Gastroesophageal sphincter (tissue), 4 donors: ENCODE measurements at regions not wholly inside any gene's neighbourhood (a gene's known extent, or its start where the extent isn't known, plus 50 kb on each side); places are given as distances from the start of the nearest gene placed in this dataset.

ENCODE experiments used
- ATAC-seq: fragments of 150-250 bp; one replicate; pipeline ENCODE4 v1.9.1; 2016; ENCODE audit warnings: mild to moderate bottlenecking, moderate library complexity
- H3K27ac ChIP-seq, 4 donors: fragments of 200-600 bp; sonication (generic) in 3 of 4; 1 replicate in 3 of 4; 2 replicates in 1 of 4; pipeline ENCODE4 v1.5.1; 2016 to 2019
- H3K27me3 ChIP-seq: fragments of 200-600 bp; sonication (generic); one replicate; pipeline ENCODE4 v1.5.1; 2019
- H3K36me3 ChIP-seq, 2 donors: fragments of 200-600 bp; sonication (generic); one replicate each; pipeline ENCODE4 v1.5.1; 2019; ENCODE audit warnings: control low read depth in 1 of 2
- H3K4me1 ChIP-seq, 3 donors: fragments of 200-600 bp; sonication (generic); 1 replicate in 2 of 3; 2 replicates in 1 of 3; pipeline ENCODE4 v1.5.1; 2016 to 2019; ENCODE audit warnings: control low read depth in 2 of 3
- H3K4me3 ChIP-seq, 2 donors: fragments of 200-600 bp; sonication (generic); one replicate each; pipeline ENCODE4 v1.5.1; 2019; ENCODE audit warnings: mild to moderate bottlenecking in 1 of 2, moderate library complexity in 1 of 2
- H3K9me3 ChIP-seq, 3 donors: fragments of 200-600 bp; sonication (generic); one replicate each; pipeline ENCODE4 v1.5.1; 2017 to 2019; ENCODE audit warnings: control low read depth in 2 of 3
- EP300 ChIP-seq: sonication (generic); formaldehyde crosslinking; IDR thresholded peaks from one replicate; pipeline ENCODE4 v1.6.1; 2017; ENCODE audit warnings: antibody characterized with exemption, mild to moderate bottlenecking
- POLR2A ChIP-seq, 2 donors: fragments of 450-650 bp; IDR thresholded peaks; one replicate each; pipeline ENCODE4 v1.6.1; 2017; ENCODE audit warnings: antibody characterized with exemption in 2 of 2, mild to moderate bottlenecking in 2 of 2, moderate library complexity in 1 of 2
- POLR2AphosphoS5 ChIP-seq: sonication (generic); formaldehyde crosslinking; IDR thresholded peaks from one replicate; pipeline ENCODE4 v1.6.1; 2017; ENCODE audit warnings: antibody characterized with exemption
- WGBS, 2 donors: methylation state at CpG; one replicate each; pipeline ENCODE4 v1.1.5; 2018; ENCODE audit warnings: low coverage in 1 of 2; 5-methylcytosine and 5-hydroxymethylcytosine counted together
- TF ChIP-seq, protein P1 (sequence below), 4 experiments: fragments of 200-600 bp in 2 of 4; fragments of 450-650 bp in 2 of 4; sonication (generic) in 1 of 4; IDR thresholded peaks; one replicate each; pipeline ENCODE4 v1.5.1; 2017 to 2019; ENCODE audit warnings: antibody characterized with exemption in 4 of 4, mild to moderate bottlenecking in 2 of 4, moderate library complexity in 2 of 4

- no peaks in the 10 kb centered on the region for H3K9me3 ChIP-seq
- ATAC-seq: peak; percentile 15
- H3K4me1 ChIP-seq: peaks cover 0 to under 1% (median 0%) of the 10 kb centered on the region in 3 donors
- no peak overlapping the region for H3K4me3 ChIP-seq
- no peaks in the 10 kb centered on the region for H3K36me3 ChIP-seq
- H3K27ac ChIP-seq: no peak overlapping the region
- no peaks in the 10 kb centered on the region for H3K27me3 ChIP-seq
- no peak for TF ChIP-seq POLR2AphosphoS5
- TF ChIP-seq, protein P1, sequence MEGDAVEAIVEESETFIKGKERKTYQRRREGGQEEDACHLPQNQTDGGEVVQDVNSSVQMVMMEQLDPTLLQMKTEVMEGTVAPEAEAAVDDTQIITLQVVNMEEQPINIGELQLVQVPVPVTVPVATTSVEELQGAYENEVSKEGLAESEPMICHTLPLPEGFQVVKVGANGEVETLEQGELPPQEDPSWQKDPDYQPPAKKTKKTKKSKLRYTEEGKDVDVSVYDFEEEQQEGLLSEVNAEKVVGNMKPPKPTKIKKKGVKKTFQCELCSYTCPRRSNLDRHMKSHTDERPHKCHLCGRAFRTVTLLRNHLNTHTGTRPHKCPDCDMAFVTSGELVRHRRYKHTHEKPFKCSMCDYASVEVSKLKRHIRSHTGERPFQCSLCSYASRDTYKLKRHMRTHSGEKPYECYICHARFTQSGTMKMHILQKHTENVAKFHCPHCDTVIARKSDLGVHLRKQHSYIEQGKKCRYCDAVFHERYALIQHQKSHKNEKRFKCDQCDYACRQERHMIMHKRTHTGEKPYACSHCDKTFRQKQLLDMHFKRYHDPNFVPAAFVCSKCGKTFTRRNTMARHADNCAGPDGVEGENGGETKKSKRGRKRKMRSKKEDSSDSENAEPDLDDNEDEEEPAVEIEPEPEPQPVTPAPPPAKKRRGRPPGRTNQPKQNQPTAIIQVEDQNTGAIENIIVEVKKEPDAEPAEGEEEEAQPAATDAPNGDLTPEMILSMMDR (IDR thresholded peaks at IDR 0.05): no peak
- no peak for TF ChIP-seq EP300
- TF ChIP-seq POLR2A (IDR thresholded peaks at IDR 0.05): no peak
- 90% methylated on average over 2 of the region's 9 CpGs; no CpG with 5 or more reads in 1 of the 2 donors for WGBS, 2 donors
These were observed 74.1 kb downstream of the EFNB1 start for GRCh38 chrX:68902706-68903504.

DNA sequence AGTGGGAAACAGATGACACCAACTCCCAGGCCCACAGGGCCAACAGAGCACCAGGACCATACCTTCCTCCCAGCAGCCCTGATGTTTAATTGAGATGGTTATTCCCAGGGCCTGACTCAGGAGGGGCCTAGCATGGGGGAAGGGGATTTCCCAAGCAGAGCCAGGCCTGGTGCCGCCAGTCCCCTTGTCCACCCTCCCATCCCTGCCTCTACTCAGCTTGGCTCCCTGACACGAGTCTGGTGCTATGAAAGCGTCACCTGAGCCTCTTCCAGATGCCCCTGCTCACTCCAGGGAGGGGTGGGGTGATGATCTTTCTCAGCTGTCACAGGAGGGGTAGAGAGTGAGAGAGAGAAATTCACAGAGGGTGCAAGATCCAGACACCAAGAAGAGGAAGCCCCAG, 72.7 kb downstream of the EFNB1 start:
- Histone ChIP-seq H3K9me3 (no peaks in the 10 kb centered on the region), H3K27ac (no peak overlapping the region), H3K27me3 (no peaks in the 10 kb centered on the region), H3K4me1 (peaks cover 0 to 14% (median 0%) of the 10 kb centered on the region in 3 donors), H3K36me3 (no peaks in the 10 kb centered on the region), H3K4me3 (no peak overlapping the region)
- WGBS, 2 donors: no CpG with 5 or more reads among the region's 3 CpGs
- TF ChIP-seq POLR2A (IDR thresholded peaks at IDR 0.05): no peak
- no peak for ATAC-seq

DNA sequence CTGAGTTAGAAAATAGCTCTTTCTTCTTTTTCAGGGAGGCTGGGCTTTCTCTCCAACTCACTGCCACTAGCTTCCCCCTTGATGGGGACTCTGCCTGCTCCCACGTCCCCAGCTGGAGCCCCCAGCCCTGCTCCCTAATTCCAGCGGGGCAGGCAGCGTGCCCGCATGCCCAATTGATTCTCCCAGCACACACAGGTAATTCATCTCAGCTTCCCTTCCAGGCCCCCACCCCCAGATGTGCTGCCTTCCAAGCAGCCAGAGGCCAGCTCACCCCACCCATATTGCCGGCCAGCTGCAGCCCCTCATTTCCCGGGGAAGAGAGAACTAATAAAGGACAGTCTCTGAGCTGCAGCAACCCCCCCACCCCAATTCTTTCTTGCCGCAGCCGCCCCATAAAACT, 69.8 kb downstream of the EFNB1 start:
- Histone ChIP-seq H3K27me3 (no peaks in the 10 kb centered on the region), H3K4me3 (no peak overlapping the region), H3K4me1 (peaks cover 6 to 42% (median 10%) of the 10 kb centered on the region in 3 donors), H3K36me3 (no peaks in the 10 kb centered on the region), H3K27ac (no peak overlapping the region), H3K9me3 (no peaks in the 10 kb centered on the region)
- TF ChIP-seq, protein P1 (IDR thresholded peaks at IDR 0.05): no peak
- TF ChIP-seq POLR2A (IDR thresholded peaks at IDR 0.05) (no peak), POLR2AphosphoS5 (no peak), EP300 (no peak)
- WGBS, 2 donors: 67 to 90% methylated on average over 1 to 4 of the region's 8 CpGs
- no peak for ATAC-seq

DNA sequence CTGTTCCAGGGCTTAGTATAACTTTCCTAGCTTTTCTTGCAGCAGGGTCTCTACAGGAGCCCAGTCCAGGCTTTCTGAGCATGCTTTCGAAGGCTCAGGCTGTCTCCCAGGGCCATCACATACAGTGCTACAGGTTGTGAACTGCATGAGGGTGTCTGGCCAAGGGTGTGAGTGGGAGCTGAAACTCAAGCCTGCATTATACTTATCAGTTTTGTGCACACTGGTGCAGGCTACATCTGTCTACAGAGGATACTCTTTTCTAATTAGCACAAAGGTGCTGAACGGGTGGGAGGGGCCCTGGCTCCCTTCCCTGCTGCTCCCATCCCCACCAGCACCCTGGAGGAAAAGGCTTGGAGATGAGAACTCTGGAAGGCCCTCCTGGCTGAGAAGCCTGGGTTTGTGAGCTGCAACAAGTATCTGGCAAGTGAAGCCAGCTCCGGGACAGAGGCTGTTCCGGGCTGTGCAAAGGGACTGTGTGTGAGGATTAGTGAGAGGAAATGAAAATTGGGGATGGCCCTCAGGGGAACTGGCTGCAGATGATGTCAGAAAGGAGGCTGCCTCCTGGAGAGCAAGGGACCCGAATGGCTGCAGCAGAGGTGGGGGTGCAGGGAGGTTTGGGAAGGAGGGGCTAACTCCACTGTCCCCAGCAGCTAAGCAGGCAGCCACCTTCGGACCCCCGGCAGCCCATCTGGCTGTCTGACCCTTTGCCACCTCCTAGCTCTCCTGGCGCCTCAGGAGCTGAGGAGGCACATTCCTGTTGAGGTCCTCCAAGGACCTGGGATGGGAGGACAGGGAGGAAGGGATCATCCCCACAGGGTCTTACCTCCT, 68.5 kb downstream of the EFNB1 start:
- no peak for TF ChIP-seq EP300
- TF ChIP-seq POLR2A (IDR thresholded peaks at IDR 0.05): no peak
- TF ChIP-seq POLR2AphosphoS5: no peak
- TF ChIP-seq, protein P1 (IDR thresholded peaks at IDR 0.05): no peak
- no peak for ATAC-seq
- Histone ChIP-seq H3K4me1 (peaks cover 6 to 45% (median 10%) of the 10 kb centered on the region in 3 donors), H3K36me3 (no peaks in the 10 kb centered on the region), H3K9me3 (no peaks in the 10 kb centered on the region), H3K27ac (no peak overlapping the region), H3K27me3 (no peaks in the 10 kb centered on the region), H3K4me3 (no peak overlapping the region)
- 61% methylated on average over 5 of the region's 8 CpGs; no CpG with 5 or more reads in 1 of the 2 donors for WGBS, 2 donors

- Histone ChIP-seq H3K36me3 (no peaks in the 10 kb centered on the region), H3K27ac (peak overlapping the region in 1 of 4 donors; percentile 88), H3K4me1 (peaks cover 6 to 45% (median 10%) of the 10 kb centered on the region in 3 donors), H3K27me3 (no peaks in the 10 kb centered on the region), H3K9me3 (no peaks in the 10 kb centered on the region), H3K4me3 (no peak overlapping the region)
- no peak for ATAC-seq
- 77 to 91% methylated on average over 5 to 6 of the region's 6 CpGs for WGBS, 2 donors
- TF ChIP-seq POLR2A (IDR thresholded peaks at IDR 0.05) (no peak), POLR2AphosphoS5 (no peak), EP300 (no peak)
- TF ChIP-seq, protein P1 (IDR thresholded peaks at IDR 0.05): no peak
These were observed 67.8 kb downstream of the EFNB1 start for GRCh38 chrX:68896581-68896980.
